SK-N-SH treated with all-trans-retinoic acid at 6 μM for 48 hours (cell line): ENCODE measurements at regions not wholly inside any gene's neighbourhood (a gene's known extent, or its start where the extent isn't known, plus 50 kb on each side); places are given as distances from the start of the nearest gene placed in this dataset.

ENCODE experiments used
- ATAC-seq: fragments of 200-7000 bp; cut with Tn5 transposase; 3 replicates; pipeline ENCODE4 v1.9.1; 2020; ENCODE audit warnings: mild to moderate bottlenecking, moderate library complexity
- ARNTL ChIP-seq: fragments of 450-650 bp; formaldehyde crosslinking; IDR thresholded peaks from 2 replicates; pipeline ENCODE4 v1.5.0; 2020; ENCODE audit warnings: low read depth, mild to moderate bottlenecking, moderate library complexity, borderline replicate concordance
- BACH2 ChIP-seq: fragments of 250-450 bp; sonication (Bioruptor Pico); IDR thresholded peaks from 2 replicates; pipeline ENCODE4 v1.9.0; 2021; ENCODE audit warnings: mild to moderate bottlenecking, borderline replicate concordance
- CSDC2 ChIP-seq: fragments of 250-450 bp; sonication (Bioruptor Pico); IDR thresholded peaks from 2 replicates; pipeline ENCODE4 v1.5.0; 2020; ENCODE audit warnings: mild to moderate bottlenecking, moderate library complexity
- ESRRG ChIP-seq: fragments of 250-450 bp; sonication (Bioruptor Pico); IDR thresholded peaks from 2 replicates; pipeline ENCODE4 v1.6.1; 2021; ENCODE audit warnings: mild to moderate bottlenecking
- GLIS3 ChIP-seq: fragments of 250-450 bp; sonication (Bioruptor Pico); IDR thresholded peaks from 2 replicates; pipeline ENCODE4 v1.5.0; 2020; ENCODE audit warnings: mild to moderate bottlenecking, moderate library complexity
- ISL1 ChIP-seq: fragments of 250-450 bp; sonication (Bioruptor Pico); IDR thresholded peaks from 2 replicates; pipeline ENCODE4 v2.1.2; 2022; ENCODE audit warnings: mild to moderate bottlenecking, moderate library complexity
- OSR1 ChIP-seq: fragments of 250-450 bp; sonication (Bioruptor Pico); IDR thresholded peaks from 2 replicates; pipeline ENCODE4 v1.8.0; 2022; ENCODE audit warnings: moderate library complexity, mild to moderate bottlenecking, inconsistent platforms
- PPARA ChIP-seq: fragments of 250-450 bp; sonication (Bioruptor Pico); IDR thresholded peaks from 2 replicates; pipeline ENCODE4 v1.5.0; 2020; ENCODE audit warnings: mild to moderate bottlenecking, borderline replicate concordance
- RARB ChIP-seq: fragments of 250-450 bp; sonication (Bioruptor Pico); IDR thresholded peaks from 2 replicates; pipeline ENCODE4 v1.8.0; 2021; ENCODE audit warnings: mild to moderate bottlenecking, moderate library complexity
- TCF4 ChIP-seq: fragments of 250-450 bp; sonication (Bioruptor Pico); IDR thresholded peaks from 2 replicates; pipeline ENCODE4 v1.8.0; 2021; ENCODE audit warnings: mild to moderate bottlenecking, moderate library complexity, borderline replicate concordance
- TOX ChIP-seq: fragments of 250-450 bp; sonication (Bioruptor Pico); IDR thresholded peaks from 2 replicates; pipeline ENCODE4 v1.8.0; 2021; ENCODE audit warnings: mild to moderate bottlenecking, moderate library complexity, borderline replicate concordance
- ZC3H10 ChIP-seq: fragments of 250-450 bp; sonication (Bioruptor Pico); IDR thresholded peaks from 2 replicates; pipeline ENCODE4 v1.5.1; 2021; ENCODE audit warnings: mild to moderate bottlenecking, moderate library complexity
- ZFP3 ChIP-seq: fragments of 250-450 bp; sonication (Bioruptor Pico); IDR thresholded peaks from 2 replicates; pipeline ENCODE4 v1.5.0; 2020; ENCODE audit warnings: mild to moderate bottlenecking, moderate library complexity
- ZFP30 ChIP-seq: fragments of 450-650 bp; formaldehyde crosslinking; IDR thresholded peaks from 2 replicates; pipeline ENCODE4 v1.5.0; 2022; ENCODE audit warnings: mild to moderate bottlenecking, moderate library complexity
- ZNF565 ChIP-seq: fragments of 450-650 bp; formaldehyde crosslinking; conservative IDR thresholded peaks from 2 replicates; pipeline ENCODE4 v1.5.0; 2020; ENCODE audit warnings: low read depth, mild to moderate bottlenecking, moderate library complexity
- ZNF70 ChIP-seq: fragments of 450-650 bp; formaldehyde crosslinking; IDR thresholded peaks from 2 replicates; pipeline ENCODE4 v1.5.0; 2020; ENCODE audit warnings: mild to moderate bottlenecking, moderate library complexity
- ZNF8 ChIP-seq: fragments of 450-650 bp; formaldehyde crosslinking; IDR thresholded peaks from 2 replicates; pipeline ENCODE4 v1.5.0; 2020; ENCODE audit warnings: mild to moderate bottlenecking, moderate library complexity
- TF ChIP-seq, protein P1 (sequence below): fragments of 250-450 bp; sonication (Bioruptor Pico); IDR thresholded peaks from 2 replicates; pipeline ENCODE4 v1.8.0; 2020; ENCODE audit warnings: mild to moderate bottlenecking, moderate library complexity, borderline replicate concordance
- TF ChIP-seq, protein P2 (sequence below): fragments of 250-450 bp; sonication (Bioruptor Pico); IDR thresholded peaks from 2 replicates; pipeline ENCODE4 v1.5.1; 2020; ENCODE audit warnings: low read depth, mild to moderate bottlenecking, moderate library complexity
- TF ChIP-seq, protein P3 (sequence below): fragments of 250-450 bp; sonication (Bioruptor Pico); IDR thresholded peaks from 2 replicates; pipeline ENCODE4 v1.5.1; 2021; ENCODE audit warnings: mild to moderate bottlenecking, moderate library complexity
- TF ChIP-seq, protein P4 (sequence below): fragments of 250-450 bp; sonication (Bioruptor Pico); IDR thresholded peaks from 2 replicates; pipeline ENCODE4 v1.5.0; 2020; ENCODE audit warnings: mild to moderate bottlenecking, moderate library complexity

DNA sequence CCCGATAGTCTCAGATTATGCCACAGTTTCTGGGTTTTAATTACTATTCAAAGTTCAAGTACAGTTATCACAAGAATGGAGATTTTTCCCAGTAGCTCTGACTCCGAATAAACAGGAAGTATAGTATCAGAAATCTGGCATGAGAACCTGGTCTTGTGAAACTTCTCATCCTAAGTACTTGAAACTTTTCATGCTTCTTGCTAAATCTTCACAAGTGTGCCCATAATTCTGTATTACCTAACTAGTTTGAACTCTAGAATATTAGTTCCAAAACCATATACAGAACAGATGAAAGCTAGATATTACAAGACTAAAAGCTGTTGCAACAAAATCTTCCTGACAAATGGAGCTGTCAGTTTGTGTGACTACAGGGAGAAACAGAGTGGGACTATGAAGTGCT is 70.5 kb upstream of the CSNK1A1L start:
- no peak for TF ChIP-seq CSDC2
- TF ChIP-seq, all 23 proteins: peak for 0
- ATAC-seq: no peak

DNA sequence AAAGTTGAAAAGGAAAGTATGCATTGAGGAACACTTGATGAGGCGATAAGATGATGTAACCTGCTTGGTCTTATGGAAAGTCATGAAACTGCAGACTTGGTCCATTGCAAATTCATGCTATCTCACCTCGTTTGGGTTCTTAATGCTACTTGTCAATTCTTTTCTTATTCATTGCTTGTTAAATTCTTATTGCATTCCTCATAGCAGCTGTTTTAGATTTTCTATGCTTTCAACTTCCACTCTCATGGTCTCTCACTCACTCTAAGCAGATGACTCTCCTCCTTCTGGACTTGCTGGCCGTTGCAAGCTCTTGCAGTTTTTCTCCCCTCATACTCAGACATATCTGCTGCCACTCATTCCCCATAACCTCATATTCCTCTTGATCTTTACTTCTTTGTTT is 67.8 kb upstream of the CSNK1A1L start:
- no peak for TF ChIP-seq ZFP30 (CRISPR knock-in tag)
- TF ChIP-seq, protein P1, sequence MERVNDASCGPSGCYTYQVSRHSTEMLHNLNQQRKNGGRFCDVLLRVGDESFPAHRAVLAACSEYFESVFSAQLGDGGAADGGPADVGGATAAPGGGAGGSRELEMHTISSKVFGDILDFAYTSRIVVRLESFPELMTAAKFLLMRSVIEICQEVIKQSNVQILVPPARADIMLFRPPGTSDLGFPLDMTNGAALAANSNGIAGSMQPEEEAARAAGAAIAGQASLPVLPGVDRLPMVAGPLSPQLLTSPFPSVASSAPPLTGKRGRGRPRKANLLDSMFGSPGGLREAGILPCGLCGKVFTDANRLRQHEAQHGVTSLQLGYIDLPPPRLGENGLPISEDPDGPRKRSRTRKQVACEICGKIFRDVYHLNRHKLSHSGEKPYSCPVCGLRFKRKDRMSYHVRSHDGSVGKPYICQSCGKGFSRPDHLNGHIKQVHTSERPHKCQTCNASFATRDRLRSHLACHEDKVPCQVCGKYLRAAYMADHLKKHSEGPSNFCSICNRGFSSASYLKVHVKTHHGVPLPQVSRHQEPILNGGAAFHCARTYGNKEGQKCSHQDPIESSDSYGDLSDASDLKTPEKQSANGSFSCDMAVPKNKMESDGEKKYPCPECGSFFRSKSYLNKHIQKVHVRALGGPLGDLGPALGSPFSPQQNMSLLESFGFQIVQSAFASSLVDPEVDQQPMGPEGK: no peak
- no peak for TF ChIP-seq ZNF70 (CRISPR knock-in tag)
- TF ChIP-seq ARNTL: no peak
- no peak for TF ChIP-seq ESRRG
- no peak for TF ChIP-seq ZNF565
- TF ChIP-seq RARB (CRISPR knock-in tag): no peak
- no peak for TF ChIP-seq ZNF8
- no peak for TF ChIP-seq CSDC2
- no peak for TF ChIP-seq ZC3H10 (CRISPR knock-in tag)
- no peak for TF ChIP-seq TOX
- TF ChIP-seq, protein P2, sequence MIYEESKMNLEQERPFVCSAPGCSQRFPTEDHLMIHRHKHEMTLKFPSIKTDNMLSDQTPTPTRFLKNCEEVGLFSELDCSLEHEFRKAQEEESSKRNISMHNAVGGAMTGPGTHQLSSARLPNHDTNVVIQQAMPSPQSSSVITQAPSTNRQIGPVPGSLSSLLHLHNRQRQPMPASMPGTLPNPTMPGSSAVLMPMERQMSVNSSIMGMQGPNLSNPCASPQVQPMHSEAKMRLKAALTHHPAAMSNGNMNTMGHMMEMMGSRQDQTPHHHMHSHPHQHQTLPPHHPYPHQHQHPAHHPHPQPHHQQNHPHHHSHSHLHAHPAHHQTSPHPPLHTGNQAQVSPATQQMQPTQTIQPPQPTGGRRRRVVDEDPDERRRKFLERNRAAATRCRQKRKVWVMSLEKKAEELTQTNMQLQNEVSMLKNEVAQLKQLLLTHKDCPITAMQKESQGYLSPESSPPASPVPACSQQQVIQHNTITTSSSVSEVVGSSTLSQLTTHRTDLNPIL (CRISPR knock-in tag): no peak
- no peak for TF ChIP-seq ISL1
- TF ChIP-seq, protein P3, sequence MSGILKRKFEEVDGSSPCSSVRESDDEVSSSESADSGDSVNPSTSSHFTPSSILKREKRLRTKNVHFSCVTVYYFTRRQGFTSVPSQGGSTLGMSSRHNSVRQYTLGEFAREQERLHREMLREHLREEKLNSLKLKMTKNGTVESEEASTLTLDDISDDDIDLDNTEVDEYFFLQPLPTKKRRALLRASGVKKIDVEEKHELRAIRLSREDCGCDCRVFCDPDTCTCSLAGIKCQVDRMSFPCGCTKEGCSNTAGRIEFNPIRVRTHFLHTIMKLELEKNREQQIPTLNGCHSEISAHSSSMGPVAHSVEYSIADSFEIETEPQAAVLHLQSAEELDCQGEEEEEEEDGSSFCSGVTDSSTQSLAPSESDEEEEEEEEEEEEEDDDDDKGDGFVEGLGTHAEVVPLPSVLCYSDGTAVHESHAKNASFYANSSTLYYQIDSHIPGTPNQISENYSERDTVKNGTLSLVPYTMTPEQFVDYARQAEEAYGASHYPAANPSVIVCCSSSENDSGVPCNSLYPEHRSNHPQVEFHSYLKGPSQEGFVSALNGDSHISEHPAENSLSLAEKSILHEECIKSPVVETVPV: no peak
- no peak for TF ChIP-seq ZFP3 (CRISPR knock-in tag)
- no peak for TF ChIP-seq OSR1 (CRISPR knock-in tag)
- TF ChIP-seq, protein P4, sequence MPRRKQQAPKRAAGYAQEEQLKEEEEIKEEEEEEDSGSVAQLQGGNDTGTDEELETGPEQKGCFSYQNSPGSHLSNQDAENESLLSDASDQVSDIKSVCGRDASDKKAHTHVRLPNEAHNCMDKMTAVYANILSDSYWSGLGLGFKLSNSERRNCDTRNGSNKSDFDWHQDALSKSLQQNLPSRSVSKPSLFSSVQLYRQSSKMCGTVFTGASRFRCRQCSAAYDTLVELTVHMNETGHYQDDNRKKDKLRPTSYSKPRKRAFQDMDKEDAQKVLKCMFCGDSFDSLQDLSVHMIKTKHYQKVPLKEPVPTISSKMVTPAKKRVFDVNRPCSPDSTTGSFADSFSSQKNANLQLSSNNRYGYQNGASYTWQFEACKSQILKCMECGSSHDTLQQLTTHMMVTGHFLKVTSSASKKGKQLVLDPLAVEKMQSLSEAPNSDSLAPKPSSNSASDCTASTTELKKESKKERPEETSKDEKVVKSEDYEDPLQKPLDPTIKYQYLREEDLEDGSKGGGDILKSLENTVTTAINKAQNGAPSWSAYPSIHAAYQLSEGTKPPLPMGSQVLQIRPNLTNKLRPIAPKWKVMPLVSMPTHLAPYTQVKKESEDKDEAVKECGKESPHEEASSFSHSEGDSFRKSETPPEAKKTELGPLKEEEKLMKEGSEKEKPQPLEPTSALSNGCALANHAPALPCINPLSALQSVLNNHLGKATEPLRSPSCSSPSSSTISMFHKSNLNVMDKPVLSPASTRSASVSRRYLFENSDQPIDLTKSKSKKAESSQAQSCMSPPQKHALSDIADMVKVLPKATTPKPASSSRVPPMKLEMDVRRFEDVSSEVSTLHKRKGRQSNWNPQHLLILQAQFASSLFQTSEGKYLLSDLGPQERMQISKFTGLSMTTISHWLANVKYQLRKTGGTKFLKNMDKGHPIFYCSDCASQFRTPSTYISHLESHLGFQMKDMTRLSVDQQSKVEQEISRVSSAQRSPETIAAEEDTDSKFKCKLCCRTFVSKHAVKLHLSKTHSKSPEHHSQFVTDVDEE (CRISPR knock-in tag): no peak
- ATAC-seq: peak; percentile 95

DNA sequence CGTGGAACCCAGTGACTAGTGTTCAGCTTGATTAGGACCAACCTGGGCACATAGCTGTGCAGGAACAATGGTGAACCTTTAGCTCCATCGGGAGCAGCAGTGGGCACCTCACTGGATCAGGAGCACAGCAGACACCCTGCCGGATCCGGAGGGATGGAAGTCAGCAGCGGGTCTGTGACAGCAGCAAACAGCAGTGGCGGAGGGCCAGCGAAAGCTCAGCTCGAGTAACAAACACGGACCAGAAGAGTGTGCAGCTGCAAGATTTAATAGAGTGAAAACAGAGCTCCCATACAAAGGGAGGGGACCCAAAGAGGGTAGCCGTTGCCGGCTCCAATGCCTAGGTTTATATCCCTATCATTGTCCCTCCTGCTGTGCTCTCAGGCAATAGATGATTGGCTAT is 66.8 kb upstream of the CSNK1A1L start:
- ATAC-seq: peak; percentile 19; the same call in 1 of the 3 replicates

DNA sequence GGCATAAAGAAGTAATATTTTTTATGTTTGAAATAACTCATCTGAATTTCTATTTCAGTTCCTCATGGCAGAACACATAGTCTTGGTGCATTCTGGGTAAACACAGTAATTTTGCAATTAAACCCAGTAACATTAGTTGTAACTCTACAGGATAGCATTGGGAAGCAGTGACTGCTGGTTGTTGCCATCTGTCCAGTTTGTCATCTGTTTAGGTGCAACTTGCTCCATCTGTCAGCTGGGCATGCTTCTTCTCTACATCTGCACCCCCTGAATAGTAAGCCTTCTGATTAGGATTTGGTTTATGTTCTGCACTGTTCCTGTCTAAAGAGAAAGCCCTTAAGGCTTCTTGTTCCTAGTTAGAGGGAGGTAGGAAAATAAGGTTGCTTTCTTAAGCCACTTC is 63.5 kb upstream of the CSNK1A1L start:
- TF ChIP-seq ZFP3 (CRISPR knock-in tag): no peak
- TF ChIP-seq ARNTL: no peak
- no peak for TF ChIP-seq TCF4 (CRISPR knock-in tag)
- TF ChIP-seq GLIS3: no peak
- TF ChIP-seq ISL1: no peak
- TF ChIP-seq ZC3H10 (CRISPR knock-in tag): no peak
- no peak for TF ChIP-seq PPARA (CRISPR knock-in tag)
- TF ChIP-seq ZFP30 (CRISPR knock-in tag): no peak
- no peak for TF ChIP-seq RARB (CRISPR knock-in tag)
- TF ChIP-seq, protein P4 (CRISPR knock-in tag): no peak
- TF ChIP-seq CSDC2: no peak
- TF ChIP-seq, protein P2 (CRISPR knock-in tag): no peak
- TF ChIP-seq ESRRG: no peak
- no peak for TF ChIP-seq ZNF8
- TF ChIP-seq ZNF70 (CRISPR knock-in tag): no peak
- TF ChIP-seq OSR1 (CRISPR knock-in tag): no peak
- TF ChIP-seq, protein P3: no peak
- no peak for TF ChIP-seq ZNF565
- no peak for TF ChIP-seq BACH2

More for the DNA sequence above, 63.5 kb upstream of the CSNK1A1L start:
- no peak for ATAC-seq
